WI38 (cell line): ENCODE measurements at regions not wholly inside any gene's neighbourhood (a gene's known extent, or its start where the extent isn't known, plus 50 kb on each side); places are given as distances from the start of the nearest gene placed in this dataset.
A peak's percentile ranks its signal among the peaks of the same experiment; 100 is the strongest.

Source experiments
- H3K4me3 ChIP-seq: 2 replicates; pipeline ENCODE4 v1.5.1; 2011; ENCODE audit warnings: low read depth, mild to moderate bottlenecking, control low read depth, low read length
- CTCF ChIP-seq: IDR thresholded peaks from 2 replicates; pipeline ENCODE4 v1.5.1; 2012; ENCODE audit warnings: low read depth, mild to moderate bottlenecking, control low read depth, low read length

- H3K4me3 ChIP-seq: no peak overlapping the region; the same call in 1 of the 2 replicates
- TF ChIP-seq CTCF: peak; percentile 70
Measured at GRCh38 chr11:86193297-86194095, 51.1 kb upstream of the EED start.

- H3K4me3 ChIP-seq: no peak overlapping the region
- no peak for TF ChIP-seq CTCF
Measured at GRCh38 chr11:86192519-86193257, 51.9 kb upstream of the EED start.

- no peak for TF ChIP-seq CTCF
- no peak overlapping the region for H3K4me3 ChIP-seq
Measured at GRCh38 chr11:86191874-86192273, 52.7 kb upstream of the EED start.

GRCh38 chr11:86187027-86187426 is 57.5 kb upstream of the EED start:
- no peak overlapping the region for H3K4me3 ChIP-seq
- no peak for TF ChIP-seq CTCF

- H3K4me3 ChIP-seq: no peak overlapping the region
- TF ChIP-seq CTCF: no peak
Measured at GRCh38 chr11:86186386-86186785, 58.2 kb upstream of the EED start.

GRCh38 chr11:86185381-86185750 is 59.2 kb upstream of the EED start:
- no peak overlapping the region for H3K4me3 ChIP-seq
- no peak for TF ChIP-seq CTCF

- TF ChIP-seq CTCF: no peak
- no peak overlapping the region for H3K4me3 ChIP-seq
Measured at GRCh38 chr11:86184728-86185380, 59.7 kb upstream of the EED start.
